A673 (cell line): ENCODE measurements at regions not wholly inside any gene's neighbourhood (a gene's known extent, or its start where the extent isn't known, plus 50 kb on each side); places are given as distances from the start of the nearest gene placed in this dataset.

Source experiments
- BruUV-seq: library from RNA; stranded (reverse); fragments of 400-500 nt; replicated peaks from 2 replicates; lab custom pipeline; 2021; lab: Mats Ljungman, UMichigan
- CTCF ChIA-PET: fragments of 300-600 bp; sonication (Branson Sonifier 250); formaldehyde crosslinking; loops from one replicate; lab custom pipeline; 2022; ENCODE audit warnings: antibody characterized with exemption; lab: Charles Lee
- POLR2A ChIA-PET: fragments of 300-600 bp; sonication (Branson Sonifier 250); formaldehyde crosslinking; loops from one replicate; lab custom pipeline; 2022; ENCODE audit warnings: antibody characterized with exemption; ENCODE audit not compliant: low non-redundant PET; lab: Charles Lee
- DNase-seq: peaks from one replicate; pipeline ENCODE4 v3.0.0-alpha.2; 2015; ENCODE audit warnings: low spot score
- H3K27ac ChIP-seq: fragments of 200-600 bp; sonication (generic); 2 replicates; pipeline ENCODE4 v1.5.1; 2016; ENCODE audit warnings: mixed run types, low read depth, mild to moderate bottlenecking, mixed read lengths, antibody characterized with exemption, low read length; ENCODE audit not compliant: poor library complexity, severe bottlenecking
- H3K27me3 ChIP-seq: fragments of 200-600 bp; sonication (generic); replicated peaks from 2 replicates; pipeline ENCODE4 v1.6.1; 2017; ENCODE audit warnings: mixed run types, low read depth, mild to moderate bottlenecking, mixed read lengths, antibody characterized with exemption, low read length; ENCODE audit not compliant: insufficient read depth, poor library complexity
- H3K36me3 ChIP-seq: fragments of 200-600 bp; sonication (generic); 2 replicates; pipeline ENCODE4 v1.6.1; 2016; ENCODE audit warnings: mixed run types, mild to moderate bottlenecking, mixed read lengths, antibody characterized with exemption, low read length; ENCODE audit not compliant: insufficient read depth, poor library complexity, severe bottlenecking
- H3K4me1 ChIP-seq: fragments of 200-600 bp; sonication (generic); 2 replicates; pipeline ENCODE4 v1.6.1; 2017; ENCODE audit warnings: mixed run types, mild to moderate bottlenecking, mixed read lengths, antibody characterized with exemption, low read length; ENCODE audit not compliant: insufficient read depth, poor library complexity, severe bottlenecking
- H3K4me3 ChIP-seq: fragments of 200-600 bp; sonication (generic); 2 replicates; pipeline ENCODE4 v1.5.1; 2016; ENCODE audit warnings: low read depth, mixed run types, mild to moderate bottlenecking, mixed read lengths, low read length; ENCODE audit not compliant: poor library complexity, severe bottlenecking
- H3K9me3 ChIP-seq: fragments of 200-600 bp; sonication (generic); 2 replicates; pipeline ENCODE4 v1.6.1; 2016; ENCODE audit warnings: mixed run types, low read depth, mild to moderate bottlenecking, mixed read lengths, antibody characterized with exemption, low read length; ENCODE audit not compliant: poor library complexity, severe bottlenecking
- EZH2 ChIP-seq: fragments of 200-600 bp; sonication (generic); IDR thresholded peaks from 2 replicates; pipeline ENCODE4 v1.6.1; 2017; ENCODE audit warnings: borderline replicate concordance, low read depth, mild to moderate bottlenecking, mixed read lengths, antibody characterized with exemption, low read length; ENCODE audit not compliant: poor library complexity, severe bottlenecking
- intact Hi-C: fragments of 100-400 bp; cut with micrococcal nuclease; formaldehyde crosslinking; loops from one replicate; pipeline ENCODE4 v1.10.0; 2022; ENCODE audit not compliant: unreplicated experiment
- TF ChIP-seq, protein P1 (sequence below): fragments of 300-800, 200-600 bp; sonication (generic); conservative IDR thresholded peaks from 2 replicates; pipeline ENCODE4 v1.5.1; 2017; ENCODE audit warnings: low read depth, mild to moderate bottlenecking, antibody characterized with exemption, low read length, moderate library complexity, mixed read lengths

DNA sequence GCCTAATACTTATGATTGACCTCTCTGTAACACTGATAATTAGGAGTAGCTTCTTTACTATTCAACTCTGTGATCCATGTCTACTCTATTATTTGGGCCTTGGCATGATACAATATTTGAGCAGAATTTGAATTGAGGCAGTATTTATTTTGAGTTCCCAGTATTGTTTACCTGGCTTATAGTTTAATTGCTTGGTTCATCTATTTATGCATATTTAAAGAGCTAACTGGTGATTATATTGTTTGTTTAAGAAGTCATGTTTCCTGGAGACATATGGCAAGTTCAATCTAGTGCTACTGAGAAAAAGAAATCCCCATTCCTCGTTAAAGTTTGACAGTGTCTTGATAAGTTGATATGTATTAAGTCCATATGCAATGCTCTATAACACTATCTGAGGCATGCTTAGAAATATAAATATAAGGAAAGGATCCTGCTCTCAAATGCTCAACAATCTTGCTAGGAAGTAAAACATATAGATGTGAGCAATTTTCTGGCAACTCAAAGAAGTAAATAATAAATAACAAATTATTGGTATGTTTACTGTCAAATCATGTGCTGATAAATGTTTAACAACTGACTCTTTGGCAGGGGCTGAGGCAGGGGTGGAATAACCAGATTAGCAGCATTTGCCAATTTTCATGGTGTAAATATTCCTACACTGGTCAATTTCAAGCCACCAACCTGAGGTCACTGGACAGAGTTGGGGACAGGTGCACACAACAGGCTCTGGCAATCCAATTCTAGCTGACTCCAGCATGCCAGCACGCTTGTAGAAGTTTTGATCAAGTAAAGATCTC is 430.2 kb upstream of the PIK3C3 start:
- BruUV-seq, result no TSS peak
- intact Hi-C loops, result no loop called here
- H3K27me3 ChIP-seq, result no peaks in the 10 kb centered on the region
- no peak for TF ChIP-seq EZH2
- TF ChIP-seq, protein P1, sequence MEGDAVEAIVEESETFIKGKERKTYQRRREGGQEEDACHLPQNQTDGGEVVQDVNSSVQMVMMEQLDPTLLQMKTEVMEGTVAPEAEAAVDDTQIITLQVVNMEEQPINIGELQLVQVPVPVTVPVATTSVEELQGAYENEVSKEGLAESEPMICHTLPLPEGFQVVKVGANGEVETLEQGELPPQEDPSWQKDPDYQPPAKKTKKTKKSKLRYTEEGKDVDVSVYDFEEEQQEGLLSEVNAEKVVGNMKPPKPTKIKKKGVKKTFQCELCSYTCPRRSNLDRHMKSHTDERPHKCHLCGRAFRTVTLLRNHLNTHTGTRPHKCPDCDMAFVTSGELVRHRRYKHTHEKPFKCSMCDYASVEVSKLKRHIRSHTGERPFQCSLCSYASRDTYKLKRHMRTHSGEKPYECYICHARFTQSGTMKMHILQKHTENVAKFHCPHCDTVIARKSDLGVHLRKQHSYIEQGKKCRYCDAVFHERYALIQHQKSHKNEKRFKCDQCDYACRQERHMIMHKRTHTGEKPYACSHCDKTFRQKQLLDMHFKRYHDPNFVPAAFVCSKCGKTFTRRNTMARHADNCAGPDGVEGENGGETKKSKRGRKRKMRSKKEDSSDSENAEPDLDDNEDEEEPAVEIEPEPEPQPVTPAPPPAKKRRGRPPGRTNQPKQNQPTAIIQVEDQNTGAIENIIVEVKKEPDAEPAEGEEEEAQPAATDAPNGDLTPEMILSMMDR, result no peak
- DNase-seq, result no peak
- ChIA-PET POLR2A (no interaction called here), CTCF (no interaction called here)
- H3K4me3 ChIP-seq, result no peak overlapping the region
- no peaks in the 10 kb centered on the region for H3K9me3 ChIP-seq
- no peak overlapping the region for H3K27ac ChIP-seq
- H3K36me3 ChIP-seq, result no peaks in the 10 kb centered on the region
- H3K4me1 ChIP-seq, result no peaks in the 10 kb centered on the region

- ChIA-PET POLR2A (no interaction called here), CTCF (no interaction called here)
- Histone ChIP-seq H3K4me3 (no peak overlapping the region), H3K36me3 (no peaks in the 10 kb centered on the region), H3K27ac (no peak overlapping the region), H3K27me3 (no peaks in the 10 kb centered on the region), H3K9me3 (no peaks in the 10 kb centered on the region), H3K4me1 (no peaks in the 10 kb centered on the region)
- no TSS peak for BruUV-seq
- intact Hi-C loops, result no loop called here
- DNase-seq, result no peak
- no peak for TF ChIP-seq EZH2
- TF ChIP-seq, protein P1, result no peak
These were observed 437.9 kb upstream of the PIK3C3 start for GRCh38 chr18:41517142-41517541.

- no peak for DNase-seq
- Histone ChIP-seq H3K36me3 (no peaks in the 10 kb centered on the region), H3K9me3 (no peaks in the 10 kb centered on the region), H3K4me3 (no peak overlapping the region), H3K4me1 (no peaks in the 10 kb centered on the region), H3K27ac (no peak overlapping the region), H3K27me3 (no peaks in the 10 kb centered on the region)
- ChIA-PET POLR2A (no interaction called here), CTCF (no interaction called here)
- intact Hi-C loops, result no loop called here
- BruUV-seq, result no TSS peak
- TF ChIP-seq, protein P1, result no peak
- TF ChIP-seq EZH2, result no peak
These were observed 441.6 kb upstream of the PIK3C3 start for GRCh38 chr18:41513438-41513837.
